Activated CD4-positive, alpha-beta memory T cell treated with anti-CD3 and anti-CD28 coated beads for 36 hours (primary cell): ENCODE measurements at regions not wholly inside any gene's neighbourhood (a gene's known extent, or its start where the extent isn't known, plus 50 kb on each side); places are given as distances from the start of the nearest gene placed in this dataset.
"Not testable (repeated sequence)": the region's sequence is repeated elsewhere in the genome, so short reads cannot be mapped to it uniquely, and the experiment has no call there.

Experiments used
- CTCF ChIA-PET: fragments of 350-600 bp; sonication (Branson Sonifier 250); formaldehyde crosslinking; loops from one replicate; lab custom pipeline; 2021; ENCODE audit warnings: antibody characterized with exemption, inconsistent platforms; lab: Charles Lee
- POLR2A ChIA-PET: fragments of 350-600 bp; sonication (Branson Sonifier 250); formaldehyde crosslinking; loops from one replicate; lab custom pipeline; 2021; ENCODE audit warnings: antibody characterized with exemption; lab: Charles Lee
- DNase-seq: peaks from one replicate; pipeline ENCODE4 v3.0.0-alpha.2; 2020
- H3K27ac Mint-ChIP-seq: one replicate; pipeline ENCODE4 v1.8.0; 2021; ENCODE audit warnings: mixed read lengths
- H3K27me3 Mint-ChIP-seq: one replicate; pipeline ENCODE4 v1.8.0; 2021; ENCODE audit warnings: mixed read lengths
- H3K36me3 Mint-ChIP-seq: one replicate; pipeline ENCODE4 v1.8.0; 2021; ENCODE audit warnings: mixed read lengths
- H3K4me1 Mint-ChIP-seq: one replicate; pipeline ENCODE4 v1.8.0; 2021; ENCODE audit warnings: low read depth, mixed read lengths
- H3K4me3 Mint-ChIP-seq: one replicate; pipeline ENCODE4 v1.8.0; 2021; ENCODE audit warnings: mild to moderate bottlenecking, mixed read lengths
- H3K9me3 Mint-ChIP-seq: one replicate; pipeline ENCODE4 v1.8.0; 2021; ENCODE audit warnings: mixed read lengths
- intact Hi-C: fragments of 100-400 bp; cut with micrococcal nuclease; formaldehyde crosslinking; loops from one replicate; pipeline ENCODE4 v1.15.1; 2023

GRCh38 chr4:33961761-33962160 lies 2282.6 kb downstream of the ARAP2 start:
- Mint-ChIP-seq H3K4me3 (no peak overlapping the region), H3K4me1 (no peaks in the 10 kb centered on the region), H3K36me3 (no peaks in the 10 kb centered on the region), H3K27me3 (no peaks in the 10 kb centered on the region), H3K27ac (no peak overlapping the region), H3K9me3 (peaks cover 15% of the 10 kb centered on the region)
- no peak for DNase-seq
- CTCF ChIA-PET = no interaction called here
- POLR2A ChIA-PET = no interaction called here
- intact Hi-C loops = no loop called here

GRCh38 chr4:33966808-33967207 lies 2277.5 kb downstream of the ARAP2 start:
- Mint-ChIP-seq H3K36me3 (no peaks in the 10 kb centered on the region), H3K4me1 (no peaks in the 10 kb centered on the region), H3K27me3 (no peaks in the 10 kb centered on the region), H3K27ac (no peak overlapping the region), H3K9me3 (peaks cover 12% of the 10 kb centered on the region), H3K4me3 (no peak overlapping the region)
- intact Hi-C loops = no loop called here
- DNase-seq = no peak
- POLR2A ChIA-PET = no interaction called here
- CTCF ChIA-PET = no interaction called here

GRCh38 chr4:33974270-33974669 lies 2270.0 kb downstream of the ARAP2 start:
- ChIA-PET POLR2A (no interaction called here), CTCF (no interaction called here)
- Mint-ChIP-seq H3K27ac (no peak overlapping the region), H3K27me3 (no peaks in the 10 kb centered on the region), H3K9me3 (peaks cover 13% of the 10 kb centered on the region), H3K36me3 (no peaks in the 10 kb centered on the region), H3K4me3 (no peak overlapping the region), H3K4me1 (no peaks in the 10 kb centered on the region)
- DNase-seq = no peak
- intact Hi-C loops = no loop called here

- intact Hi-C loops = no loop called here
- no peak for DNase-seq
- H3K27me3 Mint-ChIP-seq = no peaks in the 10 kb centered on the region
- POLR2A ChIA-PET = no interaction called here
- H3K36me3 Mint-ChIP-seq = no peaks in the 10 kb centered on the region
- H3K27ac Mint-ChIP-seq = no peak overlapping the region
- no peaks in the 10 kb centered on the region for H3K4me1 Mint-ChIP-seq
- CTCF ChIA-PET = no interaction called here
- peaks cover 10% of the 10 kb centered on the region for H3K9me3 Mint-ChIP-seq
- no peak overlapping the region for H3K4me3 Mint-ChIP-seq
These were observed 2268.3 kb downstream of the ARAP2 start for GRCh38 chr4:33975995-33976394.

- DNase-seq, H3K27me3 Mint-ChIP-seq, POLR2A ChIA-PET, H3K9me3 Mint-ChIP-seq, H3K4me3 Mint-ChIP-seq, H3K27ac Mint-ChIP-seq, H3K36me3 Mint-ChIP-seq, intact Hi-C loops, H3K4me1 Mint-ChIP-seq, CTCF ChIA-PET: not testable (repeated sequence)
These were observed 2264.5 kb downstream of the ARAP2 start for GRCh38 chr4:33979781-33980180.

GRCh38 chr4:33980361-33980760 lies 2264.0 kb downstream of the ARAP2 start:
- H3K27me3 Mint-ChIP-seq = no peaks in the 10 kb centered on the region
- ChIA-PET POLR2A (no interaction called here), CTCF (no interaction called here)
- intact Hi-C loops = no loop called here
- no peaks in the 10 kb centered on the region for H3K36me3 Mint-ChIP-seq
- DNase-seq = no peak
- H3K27ac Mint-ChIP-seq = no peak overlapping the region
- peaks cover 4% of the 10 kb centered on the region for H3K9me3 Mint-ChIP-seq
- no peak overlapping the region for H3K4me3 Mint-ChIP-seq
- no peaks in the 10 kb centered on the region for H3K4me1 Mint-ChIP-seq

- H3K27me3 Mint-ChIP-seq = no peaks in the 10 kb centered on the region
- POLR2A ChIA-PET = no interaction called here
- intact Hi-C loops = no loop called here
- CTCF ChIA-PET = no interaction called here
- peaks cover 6% of the 10 kb centered on the region for H3K9me3 Mint-ChIP-seq
- no peak overlapping the region for H3K27ac Mint-ChIP-seq
- DNase-seq = no peak
- H3K4me3 Mint-ChIP-seq = no peak overlapping the region
- no peaks in the 10 kb centered on the region for H3K4me1 Mint-ChIP-seq
- no peaks in the 10 kb centered on the region for H3K36me3 Mint-ChIP-seq
These were observed 2254.4 kb downstream of the ARAP2 start for GRCh38 chr4:33989820-33990443.

- Mint-ChIP-seq H3K9me3 (peaks cover 13% of the 10 kb centered on the region), H3K27me3 (no peaks in the 10 kb centered on the region), H3K4me1 (no peaks in the 10 kb centered on the region), H3K36me3 (no peaks in the 10 kb centered on the region), H3K27ac (no peak overlapping the region), H3K4me3 (no peak overlapping the region)
- POLR2A ChIA-PET = no interaction called here
- intact Hi-C loops = no loop called here
- no peak for DNase-seq
- CTCF ChIA-PET = no interaction called here
These were observed 2248.1 kb downstream of the ARAP2 start for GRCh38 chr4:33996075-33996718.

- H3K27ac Mint-ChIP-seq = no peak overlapping the region
- DNase-seq = no peak
- intact Hi-C loops = no loop called here
- ChIA-PET CTCF (no interaction called here), POLR2A (no interaction called here)
- H3K9me3 Mint-ChIP-seq = peaks cover 11% of the 10 kb centered on the region
- H3K27me3 Mint-ChIP-seq = no peaks in the 10 kb centered on the region
- H3K36me3 Mint-ChIP-seq = no peaks in the 10 kb centered on the region
- H3K4me1 Mint-ChIP-seq = no peaks in the 10 kb centered on the region
- H3K4me3 Mint-ChIP-seq = no peak overlapping the region
These were observed 2246.0 kb downstream of the ARAP2 start for GRCh38 chr4:33998291-33998690.

GRCh38 chr4:34000356-34000755 lies 2244.0 kb downstream of the ARAP2 start:
- ChIA-PET POLR2A (no interaction called here), CTCF (no interaction called here)
- DNase-seq = no peak
- H3K27me3 Mint-ChIP-seq = no peaks in the 10 kb centered on the region
- no peak overlapping the region for H3K27ac Mint-ChIP-seq
- H3K4me1 Mint-ChIP-seq = no peaks in the 10 kb centered on the region
- H3K9me3 Mint-ChIP-seq = peaks cover 11% of the 10 kb centered on the region
- no peaks in the 10 kb centered on the region for H3K36me3 Mint-ChIP-seq
- intact Hi-C loops = no loop called here
- no peak overlapping the region for H3K4me3 Mint-ChIP-seq

GRCh38 chr4:34006540-34006939 lies 2237.8 kb downstream of the ARAP2 start:
- intact Hi-C loops, H3K36me3 Mint-ChIP-seq, POLR2A ChIA-PET, H3K27me3 Mint-ChIP-seq, CTCF ChIA-PET, H3K27ac Mint-ChIP-seq, DNase-seq, H3K9me3 Mint-ChIP-seq, H3K4me3 Mint-ChIP-seq, H3K4me1 Mint-ChIP-seq: not testable (repeated sequence)

GRCh38 chr4:34009951-34010350 lies 2234.4 kb downstream of the ARAP2 start:
- POLR2A ChIA-PET = no interaction called here
- H3K27me3 Mint-ChIP-seq = no peaks in the 10 kb centered on the region
- intact Hi-C loops = no loop called here
- H3K4me1 Mint-ChIP-seq = no peaks in the 10 kb centered on the region
- DNase-seq = no peak
- H3K4me3 Mint-ChIP-seq = no peak overlapping the region
- H3K27ac Mint-ChIP-seq = no peak overlapping the region
- CTCF ChIA-PET = no interaction called here
- no peaks in the 10 kb centered on the region for H3K36me3 Mint-ChIP-seq
- peaks cover 2% of the 10 kb centered on the region for H3K9me3 Mint-ChIP-seq
